T-helper 1 cell treated with Interleukin-12 subunit alpha and Interleukin-12 subunit beta and Interleukin-4 antibody, amounts not matched to agents 30 μg/mL and 1 μg/mL, for 36 hours (primary cell): ENCODE measurements at regions not wholly inside any gene's neighbourhood (a gene's known extent, or its start where the extent isn't known, plus 50 kb on each side); places are given as distances from the start of the nearest gene placed in this dataset.
"Not testable (repeated sequence)": the region's sequence is repeated elsewhere in the genome, so short reads cannot be mapped to it uniquely, and the experiment has no call there.

ENCODE experiments used
- H3K27ac Mint-ChIP-seq: one replicate; pipeline ENCODE4 v1.8.0; 2021; ENCODE audit warnings: mild to moderate bottlenecking, mixed read lengths
- H3K27me3 Mint-ChIP-seq: one replicate; pipeline ENCODE4 v1.8.0; 2021; ENCODE audit warnings: low read depth, mixed read lengths
- H3K36me3 Mint-ChIP-seq: one replicate; pipeline ENCODE4 v1.8.0; 2021; ENCODE audit warnings: low read depth, mixed read lengths
- H3K4me1 Mint-ChIP-seq: one replicate; pipeline ENCODE4 v1.8.0; 2021; ENCODE audit warnings: low read depth, mixed read lengths
- H3K4me3 Mint-ChIP-seq: one replicate; pipeline ENCODE4 v1.8.0; 2021; ENCODE audit warnings: mild to moderate bottlenecking, moderate library complexity, mixed read lengths
- H3K9me3 Mint-ChIP-seq: one replicate; pipeline ENCODE4 v1.8.0; 2021; ENCODE audit warnings: mixed read lengths

GRCh38 chr1:38512789-38513188 lies 346.8 kb downstream of the RRAGC start:
- no peak overlapping the region for H3K4me3 Mint-ChIP-seq
- no peaks in the 10 kb centered on the region for H3K4me1 Mint-ChIP-seq
- no peaks in the 10 kb centered on the region for H3K9me3 Mint-ChIP-seq
- H3K27me3 Mint-ChIP-seq, result peaks cover 36% of the 10 kb centered on the region
- no peak overlapping the region for H3K27ac Mint-ChIP-seq
- H3K36me3 Mint-ChIP-seq, result no peaks in the 10 kb centered on the region

GRCh38 chr1:38512024-38512767 lies 347.4 kb downstream of the RRAGC start:
- Mint-ChIP-seq H3K27ac (no peak overlapping the region), H3K4me1 (no peaks in the 10 kb centered on the region), H3K9me3 (no peaks in the 10 kb centered on the region), H3K36me3 (no peaks in the 10 kb centered on the region), H3K4me3 (no peak overlapping the region), H3K27me3 (peaks cover 38% of the 10 kb centered on the region)

- no peaks in the 10 kb centered on the region for H3K36me3 Mint-ChIP-seq
Observed at GRCh38 chr1:38508232-38508631, 351.3 kb downstream of the RRAGC start.

GRCh38 chr1:38507563-38507962 lies 352.0 kb downstream of the RRAGC start:
- Mint-ChIP-seq H3K4me1 (no peaks in the 10 kb centered on the region), H3K27ac (no peak overlapping the region), H3K36me3 (no peaks in the 10 kb centered on the region), H3K4me3 (no peak overlapping the region), H3K27me3 (peaks cover 54% of the 10 kb centered on the region), H3K9me3 (no peaks in the 10 kb centered on the region)

More at GRCh38 chr1:38508232-38508631, 351.3 kb downstream of the RRAGC start:
- Mint-ChIP-seq H3K27me3 (peaks cover 54% of the 10 kb centered on the region), H3K4me3 (no peak overlapping the region), H3K27ac (no peak overlapping the region), H3K9me3 (no peaks in the 10 kb centered on the region), H3K4me1 (no peaks in the 10 kb centered on the region)

- H3K27me3 Mint-ChIP-seq, result peaks cover 50% of the 10 kb centered on the region
- no peak overlapping the region for H3K4me3 Mint-ChIP-seq
- H3K27ac Mint-ChIP-seq, result no peak overlapping the region
- no peaks in the 10 kb centered on the region for H3K9me3 Mint-ChIP-seq
- H3K4me1 Mint-ChIP-seq, result no peaks in the 10 kb centered on the region
- no peaks in the 10 kb centered on the region for H3K36me3 Mint-ChIP-seq
Observed at GRCh38 chr1:38505944-38506343, 353.6 kb downstream of the RRAGC start.

- Mint-ChIP-seq H3K4me3 (no peak overlapping the region), H3K4me1 (peaks cover 3% of the 10 kb centered on the region), H3K27ac (no peak overlapping the region), H3K27me3 (peaks cover 39% of the 10 kb centered on the region), H3K36me3 (no peaks in the 10 kb centered on the region), H3K9me3 (no peaks in the 10 kb centered on the region)
Observed at GRCh38 chr1:38502758-38503157, 356.8 kb downstream of the RRAGC start.

- H3K27ac Mint-ChIP-seq, result no peak overlapping the region
- H3K4me3 Mint-ChIP-seq, result no peak overlapping the region
- peaks cover 3% of the 10 kb centered on the region for H3K4me1 Mint-ChIP-seq
- H3K27me3 Mint-ChIP-seq, result peaks cover 36% of the 10 kb centered on the region
- no peaks in the 10 kb centered on the region for H3K36me3 Mint-ChIP-seq
- H3K9me3 Mint-ChIP-seq, result no peaks in the 10 kb centered on the region
Observed at GRCh38 chr1:38500891-38501290, 358.7 kb downstream of the RRAGC start.

GRCh38 chr1:38500352-38500751 lies 359.2 kb downstream of the RRAGC start:
- no peaks in the 10 kb centered on the region for H3K9me3 Mint-ChIP-seq

GRCh38 chr1:38498686-38499085 lies 360.9 kb downstream of the RRAGC start:
- Mint-ChIP-seq H3K4me3 (no peak overlapping the region), H3K27me3 (peaks cover 30% of the 10 kb centered on the region), H3K27ac (no peak overlapping the region), H3K4me1 (peaks cover 3% of the 10 kb centered on the region), H3K9me3 (no peaks in the 10 kb centered on the region), H3K36me3 (no peaks in the 10 kb centered on the region)

More at GRCh38 chr1:38500352-38500751, 359.2 kb downstream of the RRAGC start:
- Mint-ChIP-seq H3K27ac (no peak overlapping the region), H3K4me3 (no peak overlapping the region), H3K4me1 (peaks cover 3% of the 10 kb centered on the region), H3K36me3 (no peaks in the 10 kb centered on the region), H3K27me3 (peaks cover 36% of the 10 kb centered on the region)

- Mint-ChIP-seq H3K27me3 (peaks cover 24% of the 10 kb centered on the region), H3K36me3 (no peaks in the 10 kb centered on the region), H3K4me3 (no peak overlapping the region), H3K4me1 (peaks cover 3% of the 10 kb centered on the region), H3K9me3 (no peaks in the 10 kb centered on the region), H3K27ac (no peak overlapping the region)
Observed at GRCh38 chr1:38497921-38498656, 361.5 kb downstream of the RRAGC start.

GRCh38 chr1:38493306-38493705 lies 366.3 kb downstream of the RRAGC start:
- H3K27me3 Mint-ChIP-seq, result peaks cover 18% of the 10 kb centered on the region
- not testable (repeated sequence) for H3K4me3 Mint-ChIP-seq, H3K36me3 Mint-ChIP-seq, H3K9me3 Mint-ChIP-seq, H3K27ac Mint-ChIP-seq, H3K4me1 Mint-ChIP-seq

GRCh38 chr1:38489844-38490270 lies 369.7 kb downstream of the RRAGC start:
- no peaks in the 10 kb centered on the region for H3K36me3 Mint-ChIP-seq
- H3K27ac Mint-ChIP-seq, result no peak overlapping the region
- H3K4me3 Mint-ChIP-seq, result no peak overlapping the region
- peaks cover 24% of the 10 kb centered on the region for H3K27me3 Mint-ChIP-seq
- H3K9me3 Mint-ChIP-seq, result no peaks in the 10 kb centered on the region
- no peaks in the 10 kb centered on the region for H3K4me1 Mint-ChIP-seq

GRCh38 chr1:38488162-38488898 lies 371.2 kb downstream of the RRAGC start:
- Mint-ChIP-seq H3K4me1 (no peaks in the 10 kb centered on the region), H3K36me3 (no peaks in the 10 kb centered on the region), H3K4me3 (no peak overlapping the region), H3K27ac (no peak overlapping the region), H3K9me3 (no peaks in the 10 kb centered on the region), H3K27me3 (peaks cover 28% of the 10 kb centered on the region)

- no peak overlapping the region for H3K4me3 Mint-ChIP-seq
- no peaks in the 10 kb centered on the region for H3K4me1 Mint-ChIP-seq
- no peaks in the 10 kb centered on the region for H3K36me3 Mint-ChIP-seq
- no peak overlapping the region for H3K27ac Mint-ChIP-seq
- peaks cover 25% of the 10 kb centered on the region for H3K27me3 Mint-ChIP-seq
- no peaks in the 10 kb centered on the region for H3K9me3 Mint-ChIP-seq
Observed at GRCh38 chr1:38487396-38487795, 372.2 kb downstream of the RRAGC start.
